NCI-H345 treated with DMSO at 0.1 percent for 48 hours (cell line): ENCODE measurements at regions not wholly inside any gene's neighbourhood (a gene's known extent, or its start where the extent isn't known, plus 50 kb on each side); places are given as distances from the start of the nearest gene placed in this dataset.

Experiments
- DNase-seq: peaks from one replicate; lab custom pipeline; 2025; ENCODE audit not compliant: unreplicated experiment; lab: John Stamatoyannopoulos, UW

DNA sequence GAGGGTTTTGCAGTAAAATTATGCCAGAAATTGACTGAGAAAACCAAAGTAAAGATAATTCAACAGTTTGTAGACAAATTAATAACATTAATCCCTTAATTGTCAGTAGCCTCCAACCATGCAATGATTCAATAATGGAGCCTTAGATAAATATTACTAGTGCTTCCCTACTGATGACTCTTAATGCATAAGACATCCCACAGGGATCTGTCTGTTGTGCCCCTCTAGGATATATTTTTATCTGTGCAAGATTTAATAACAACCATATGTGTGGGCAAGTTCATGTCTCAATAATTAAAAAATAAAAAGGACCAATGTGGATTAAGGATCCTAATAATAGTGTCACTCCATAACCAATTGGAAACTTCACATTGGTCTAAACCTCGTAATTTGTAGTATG lies 230.3 kb upstream of the TCF4 start:
- DNase-seq = no peak

- DNase-seq = no peak
Measured at GRCh38 chr18:55811925-55812324, 223.9 kb upstream of the TCF4 start.

DNA sequence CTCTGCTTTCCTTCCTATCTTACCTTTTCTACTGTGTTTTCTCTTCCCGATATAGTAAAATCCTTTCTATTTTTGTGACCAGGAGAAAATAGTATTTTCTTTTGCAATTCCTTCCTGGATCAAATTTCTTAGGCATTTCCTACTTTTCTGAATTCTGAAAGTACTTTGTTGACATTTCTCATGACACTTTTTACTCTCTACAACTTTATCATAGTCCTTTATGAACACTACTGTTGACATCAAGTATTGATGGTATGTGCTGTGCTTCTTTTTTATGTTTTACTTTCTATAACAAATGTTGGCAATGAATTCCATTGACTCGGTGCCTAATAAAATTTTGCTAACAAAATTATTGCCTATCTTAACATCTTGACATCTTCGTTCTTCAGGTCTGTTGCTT lies 217.7 kb upstream of the TCF4 start:
- DNase-seq = no peak

DNA sequence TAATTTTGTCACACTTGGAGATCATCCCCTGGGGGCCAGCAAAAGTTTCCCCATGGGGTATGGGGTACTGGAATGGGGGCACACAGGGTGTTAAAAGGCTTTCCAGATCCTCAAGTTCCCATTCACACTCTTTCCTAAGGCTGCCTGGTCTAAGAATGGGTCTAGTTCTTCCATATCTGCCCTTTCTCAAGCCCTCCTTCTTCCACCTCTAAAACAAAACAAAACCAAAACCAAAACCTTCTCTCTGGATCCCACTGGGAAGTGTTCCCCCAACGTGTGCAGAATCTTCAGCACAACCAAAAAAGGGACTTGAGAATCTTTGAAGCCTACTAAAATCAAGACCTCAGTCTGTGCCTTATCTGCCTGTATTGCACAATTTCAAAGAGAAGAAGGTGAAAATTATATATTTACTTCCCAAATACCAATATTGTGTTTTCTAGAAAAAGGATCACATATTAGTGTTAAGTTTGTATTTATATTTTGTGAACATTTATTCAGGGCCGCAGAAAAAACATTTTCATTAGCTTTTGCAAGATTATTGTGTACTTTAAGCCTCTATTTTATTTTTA lies 207.2 kb upstream of the TCF4 start:
- DNase-seq = no peak

- DNase-seq = no peak
Measured at GRCh38 chr18:55794288-55795052, 206.5 kb upstream of the TCF4 start.

DNA sequence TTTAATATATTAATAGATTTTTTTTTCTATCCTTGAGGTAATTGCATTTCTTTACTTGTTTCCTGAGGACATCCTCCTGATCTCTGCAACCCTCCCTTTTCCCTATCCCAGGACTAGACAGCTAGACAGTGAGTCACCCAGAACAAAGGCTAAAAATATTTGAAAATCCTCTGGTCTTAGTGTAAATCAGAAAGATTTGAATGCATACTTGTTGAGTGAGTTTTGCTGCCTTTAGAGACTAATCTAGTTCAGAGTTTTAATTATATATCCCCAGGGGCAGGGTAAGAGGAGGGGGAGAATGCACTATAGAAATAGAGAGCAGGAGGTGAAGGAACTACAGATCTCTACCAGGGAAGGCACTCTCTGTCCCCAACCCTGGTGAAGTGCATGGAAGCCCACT lies 202.3 kb upstream of the TCF4 start:
- DNase-seq = no peak

DNA sequence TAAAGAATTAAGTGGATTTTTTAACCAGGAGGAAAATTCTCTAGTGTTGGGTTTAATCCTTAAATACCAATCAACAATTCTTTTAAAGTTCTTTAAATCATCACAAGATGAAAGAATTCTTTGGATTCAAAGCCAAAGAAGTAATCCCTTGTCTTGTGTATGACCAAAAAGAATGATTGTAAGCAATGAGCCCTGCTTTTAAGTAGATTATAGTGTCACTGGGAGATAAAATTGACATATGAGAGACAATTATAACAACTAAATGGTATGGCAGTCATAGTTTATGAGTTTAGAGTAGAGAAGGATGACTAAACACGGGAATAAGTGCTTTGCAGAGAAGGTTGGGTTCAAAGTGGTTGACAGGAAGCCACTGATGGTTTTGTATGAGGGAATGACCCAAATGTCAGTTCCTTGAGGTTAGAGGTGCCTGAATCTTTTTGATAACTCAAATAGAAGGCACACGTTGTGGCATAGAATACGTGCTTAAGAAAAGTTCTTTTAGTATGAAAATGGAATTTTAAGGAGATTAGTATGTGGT lies 199.6 kb upstream of the TCF4 start:
- DNase-seq = no peak

- DNase-seq = no peak
Measured at GRCh38 chr18:55786651-55787272, 198.8 kb upstream of the TCF4 start.

DNA sequence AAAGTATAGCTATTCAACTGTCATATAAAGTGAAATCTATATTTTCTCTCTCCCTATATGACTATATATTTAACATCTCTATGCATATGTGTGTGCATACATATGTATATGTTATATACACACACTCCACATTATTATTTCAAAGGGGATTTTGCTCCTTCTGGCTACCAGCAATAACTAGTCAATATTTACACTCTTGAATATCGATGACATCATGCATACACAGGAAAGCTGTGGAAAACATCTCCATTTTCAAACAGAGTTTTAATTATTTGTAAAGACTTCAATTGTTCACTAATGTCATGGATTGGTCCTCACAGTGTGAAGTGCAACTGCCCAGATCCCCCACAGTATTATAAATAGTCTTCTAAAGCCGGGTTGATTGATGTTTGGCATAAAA lies 195.9 kb upstream of the TCF4 start:
- DNase-seq = no peak

GRCh38 chr18:55781481-55781957 lies 193.5 kb upstream of the TCF4 start:
- peak; percentile 21 for DNase-seq

DNA sequence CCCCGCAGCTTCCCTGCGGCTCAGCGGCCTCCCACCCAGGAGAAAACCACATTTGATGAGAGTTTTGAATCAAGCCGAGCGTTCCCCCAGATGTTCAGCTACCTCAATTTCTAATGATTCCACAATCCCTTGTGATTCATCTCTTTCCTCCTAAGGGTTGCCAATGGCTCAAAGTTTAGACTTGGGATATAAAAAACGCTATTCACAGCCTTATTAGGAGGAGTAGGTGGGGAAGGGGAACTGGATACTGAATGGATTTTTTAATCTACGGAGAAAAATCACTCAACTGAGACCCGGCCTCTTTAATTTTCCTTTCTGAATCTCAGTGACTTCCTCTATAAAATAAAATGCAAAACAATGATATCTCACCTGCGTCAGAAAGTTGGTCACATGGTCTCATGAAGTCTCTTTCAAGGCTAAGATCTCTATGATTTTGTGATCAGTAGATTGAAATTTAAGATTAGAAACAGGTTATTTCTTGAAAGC lies 192.6 kb upstream of the TCF4 start:
- no peak for DNase-seq

- DNase-seq = no peak
Measured at GRCh38 chr18:55779691-55780585, 191.9 kb upstream of the TCF4 start.

DNA sequence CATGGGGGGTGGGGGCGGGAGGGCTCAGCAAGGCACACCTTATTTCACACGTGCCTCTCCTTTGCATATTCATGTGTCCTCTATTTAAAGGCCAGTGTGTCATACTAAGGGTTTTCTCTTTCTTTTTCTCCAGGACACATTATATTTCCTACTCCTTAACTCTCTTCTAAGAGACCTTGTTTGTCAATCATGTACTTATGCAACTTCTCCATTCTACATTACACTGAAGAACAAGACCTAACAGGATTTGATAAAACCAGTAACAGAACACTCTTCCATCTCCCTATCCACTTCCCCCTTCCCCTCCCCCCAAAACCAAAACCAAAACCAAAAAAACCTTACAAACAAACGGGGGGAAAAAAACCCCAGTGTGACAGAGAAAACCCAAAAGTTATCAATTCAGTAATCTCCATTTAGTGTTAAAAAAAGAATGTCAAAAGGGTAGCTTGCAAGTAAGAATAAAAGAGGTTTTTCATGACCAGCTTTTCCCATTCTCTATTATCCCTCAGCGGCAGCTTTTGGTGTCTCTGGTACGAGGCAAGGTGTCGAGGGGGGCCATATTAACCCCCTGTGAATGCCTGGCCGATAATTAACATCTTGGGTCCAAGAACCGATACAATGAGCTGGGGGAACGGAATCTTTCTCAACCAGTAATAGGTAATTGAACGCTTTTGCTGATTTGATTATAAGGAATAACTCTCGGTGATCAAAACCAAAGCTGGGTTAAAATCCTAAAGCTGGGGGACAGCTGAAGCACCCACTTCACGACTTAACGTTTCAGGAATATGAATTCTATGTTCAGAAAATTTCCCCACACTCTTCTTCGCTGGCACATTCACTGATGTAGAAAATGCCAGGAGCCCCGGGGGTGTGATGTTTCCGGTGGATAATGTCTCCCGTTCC lies 191.0 kb upstream of the TCF4 start:
- no peak for DNase-seq

DNA sequence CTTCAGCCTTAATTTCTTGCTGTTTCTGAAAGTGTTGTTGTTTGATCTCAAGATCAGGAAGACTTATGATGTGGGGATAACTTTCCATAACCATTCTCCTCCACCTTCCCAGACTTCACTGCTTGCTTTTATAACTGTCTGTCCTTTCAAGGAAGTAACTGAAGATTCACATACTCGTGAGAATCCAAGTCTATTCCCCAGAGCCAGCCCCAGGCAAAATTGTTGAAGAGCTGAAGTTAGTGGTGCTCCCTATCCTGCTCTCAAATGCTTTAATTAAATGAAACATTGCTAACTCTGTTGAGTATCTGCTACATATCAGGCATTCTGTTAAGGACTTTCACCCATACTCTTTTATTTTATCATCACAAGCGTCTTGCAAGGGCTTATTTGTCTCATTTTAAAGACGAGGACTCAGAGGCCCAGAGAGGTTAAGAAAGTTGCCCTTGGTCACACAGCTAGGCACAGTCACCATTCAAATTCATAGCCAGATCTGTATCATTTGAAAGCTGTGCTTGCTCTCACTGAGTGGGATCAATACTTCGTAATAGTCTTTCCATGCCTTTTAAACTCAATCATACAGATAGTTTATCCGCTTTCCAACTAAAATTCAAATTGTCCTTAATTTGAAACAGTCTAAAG lies 189.8 kb upstream of the TCF4 start:
- DNase-seq = no peak

DNA sequence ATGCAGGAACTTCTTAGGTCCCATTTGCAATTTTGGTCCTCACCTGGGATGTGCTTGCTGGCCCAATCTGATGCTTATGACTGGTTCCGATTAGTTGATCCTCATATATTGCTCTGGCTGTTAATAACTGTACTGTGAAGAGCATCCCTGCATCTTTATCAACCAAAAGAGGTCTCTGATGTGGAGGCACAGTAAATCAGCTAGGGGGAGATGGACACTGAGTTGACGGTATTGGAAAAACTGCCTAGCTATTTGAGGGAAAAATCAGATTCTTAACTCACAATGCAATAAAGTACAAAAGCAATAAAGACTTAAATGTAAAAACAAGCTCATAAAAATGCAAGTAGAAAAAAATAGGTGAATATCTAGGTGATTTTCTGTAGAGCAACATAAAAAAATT lies 188.0 kb upstream of the TCF4 start:
- DNase-seq = no peak

DNA sequence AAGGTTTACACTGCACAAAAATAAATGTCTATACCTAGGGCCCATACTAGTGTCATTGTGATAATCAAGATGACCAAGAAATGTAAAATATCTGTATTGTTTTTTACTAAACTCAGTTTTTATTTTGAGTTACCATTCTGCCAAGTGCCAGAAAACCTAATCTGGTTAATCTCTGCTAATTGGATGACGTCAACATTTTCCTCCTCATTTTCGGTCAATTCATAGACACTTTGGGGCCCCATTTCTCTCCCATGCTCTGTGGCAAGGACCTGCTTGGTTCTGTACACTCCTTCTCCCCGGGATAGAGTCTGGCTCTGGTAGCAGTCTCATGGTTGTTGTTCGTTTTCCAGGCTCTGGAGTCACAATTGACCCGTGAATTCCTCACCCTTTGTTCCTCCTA lies 186.5 kb upstream of the TCF4 start:
- no peak for DNase-seq

DNA sequence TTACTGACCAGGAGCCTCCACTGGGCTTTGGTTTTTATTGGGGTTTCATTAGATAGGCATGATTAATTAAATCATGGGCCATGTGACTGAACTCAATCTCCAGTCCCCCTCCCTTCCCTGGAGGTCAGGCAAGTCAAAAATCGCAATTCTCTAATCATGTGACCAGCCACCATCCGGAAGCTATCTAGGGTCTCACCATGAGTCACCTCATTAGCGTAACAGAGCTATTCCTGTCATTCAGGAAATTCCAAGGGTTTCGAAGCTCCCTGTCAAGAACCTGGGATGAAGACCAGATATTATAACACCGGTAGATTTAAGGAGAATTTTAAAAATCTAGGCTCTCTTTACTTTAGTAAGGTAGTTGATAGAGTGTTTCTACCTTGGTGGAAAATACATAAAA lies 180.3 kb upstream of the TCF4 start:
- no peak for DNase-seq

DNA sequence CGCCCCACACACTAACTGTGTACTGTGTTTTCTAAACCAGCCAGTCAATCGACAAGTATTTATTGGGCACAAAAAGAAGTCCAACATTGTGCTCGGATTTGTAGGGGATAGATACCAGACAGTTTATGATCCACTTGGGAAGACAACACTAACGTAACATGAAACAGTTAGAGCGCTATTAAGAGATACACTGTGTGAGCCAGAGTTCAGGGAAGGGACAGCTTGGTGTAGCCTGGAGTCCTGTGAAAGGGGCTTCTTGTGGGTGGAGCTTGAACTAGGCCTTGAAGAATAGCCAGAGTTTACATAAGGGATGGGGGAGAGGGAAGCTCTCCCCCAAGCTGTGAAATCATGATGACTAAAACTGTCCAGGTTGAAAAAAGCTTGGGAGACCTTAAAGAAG lies 176.4 kb upstream of the TCF4 start:
- DNase-seq = no peak

DNA sequence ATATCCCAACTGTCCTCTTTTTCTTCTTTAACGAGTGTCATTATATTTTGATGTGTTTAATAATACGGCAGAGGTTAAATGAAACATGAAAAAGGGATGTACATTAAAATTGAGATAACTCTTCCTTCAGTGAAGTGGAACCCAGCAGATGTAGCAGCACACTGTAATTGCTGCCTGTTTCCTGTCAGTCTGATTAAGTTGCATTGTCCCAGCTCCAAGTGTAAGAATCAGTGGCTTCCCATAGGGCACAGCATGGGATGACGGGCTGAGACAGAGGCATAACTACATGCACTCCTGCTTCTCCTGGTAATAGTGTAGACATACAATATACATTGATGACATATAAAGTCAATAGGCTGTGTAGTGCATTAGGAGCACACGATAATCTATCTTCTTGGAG lies 175.8 kb upstream of the TCF4 start:
- no peak for DNase-seq

DNA sequence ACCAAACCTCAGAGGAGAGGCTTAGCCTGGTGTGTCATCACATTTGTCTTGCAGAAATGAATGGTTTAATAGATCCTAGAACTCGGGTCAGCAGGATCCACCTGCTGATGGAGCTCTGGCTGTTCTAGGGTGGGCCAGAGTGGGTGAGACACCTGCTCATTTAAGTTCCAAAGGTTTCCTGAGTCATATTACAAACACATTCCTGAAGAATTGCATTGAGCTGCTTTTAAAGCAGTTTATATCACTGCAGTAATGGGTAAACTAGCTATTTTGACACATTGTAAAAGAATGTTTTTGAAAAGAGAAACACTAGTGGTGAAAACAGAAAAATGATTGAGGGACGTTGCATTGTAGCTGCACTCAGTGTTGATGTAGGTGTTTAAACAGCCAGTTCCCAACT lies 175.3 kb upstream of the TCF4 start:
- no peak for DNase-seq
